ENCODE measurements at regions not wholly inside any gene's neighbourhood (a gene's known extent, or its start where the extent isn't known, plus 50 kb on each side); places are given as distances from the start of the nearest gene placed in this dataset.

DNA sequence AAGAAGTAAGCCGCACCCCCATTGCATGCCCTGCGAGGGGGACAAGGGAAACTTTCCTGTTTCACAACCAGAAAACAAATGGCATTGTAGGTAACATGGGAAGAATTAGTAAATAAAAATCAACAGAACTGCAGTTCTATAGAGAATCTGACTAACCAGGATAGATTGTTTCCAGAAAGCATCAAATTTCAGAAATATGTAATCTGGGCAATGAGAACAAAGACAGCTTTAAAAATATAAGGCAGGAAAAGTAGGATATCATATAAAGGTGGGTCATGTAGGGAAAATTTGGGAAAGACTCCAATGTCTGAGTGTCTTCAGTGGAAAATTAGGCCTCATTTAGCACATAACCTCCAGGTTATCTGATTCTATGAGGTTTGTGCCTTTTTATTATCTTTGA, 58.3 kb upstream of the RANBP6 start (continued):
- TF ChIP-seq, protein P1, sequence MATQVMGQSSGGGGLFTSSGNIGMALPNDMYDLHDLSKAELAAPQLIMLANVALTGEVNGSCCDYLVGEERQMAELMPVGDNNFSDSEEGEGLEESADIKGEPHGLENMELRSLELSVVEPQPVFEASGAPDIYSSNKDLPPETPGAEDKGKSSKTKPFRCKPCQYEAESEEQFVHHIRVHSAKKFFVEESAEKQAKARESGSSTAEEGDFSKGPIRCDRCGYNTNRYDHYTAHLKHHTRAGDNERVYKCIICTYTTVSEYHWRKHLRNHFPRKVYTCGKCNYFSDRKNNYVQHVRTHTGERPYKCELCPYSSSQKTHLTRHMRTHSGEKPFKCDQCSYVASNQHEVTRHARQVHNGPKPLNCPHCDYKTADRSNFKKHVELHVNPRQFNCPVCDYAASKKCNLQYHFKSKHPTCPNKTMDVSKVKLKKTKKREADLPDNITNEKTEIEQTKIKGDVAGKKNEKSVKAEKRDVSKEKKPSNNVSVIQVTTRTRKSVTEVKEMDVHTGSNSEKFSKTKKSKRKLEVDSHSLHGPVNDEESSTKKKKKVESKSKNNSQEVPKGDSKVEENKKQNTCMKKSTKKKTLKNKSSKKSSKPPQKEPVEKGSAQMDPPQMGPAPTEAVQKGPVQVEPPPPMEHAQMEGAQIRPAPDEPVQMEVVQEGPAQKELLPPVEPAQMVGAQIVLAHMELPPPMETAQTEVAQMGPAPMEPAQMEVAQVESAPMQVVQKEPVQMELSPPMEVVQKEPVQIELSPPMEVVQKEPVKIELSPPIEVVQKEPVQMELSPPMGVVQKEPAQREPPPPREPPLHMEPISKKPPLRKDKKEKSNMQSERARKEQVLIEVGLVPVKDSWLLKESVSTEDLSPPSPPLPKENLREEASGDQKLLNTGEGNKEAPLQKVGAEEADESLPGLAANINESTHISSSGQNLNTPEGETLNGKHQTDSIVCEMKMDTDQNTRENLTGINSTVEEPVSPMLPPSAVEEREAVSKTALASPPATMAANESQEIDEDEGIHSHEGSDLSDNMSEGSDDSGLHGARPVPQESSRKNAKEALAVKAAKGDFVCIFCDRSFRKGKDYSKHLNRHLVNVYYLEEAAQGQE (IDR thresholded peaks at IDR 0.05; ENCODE audit: unreplicated experiment), result no peak

DNA sequence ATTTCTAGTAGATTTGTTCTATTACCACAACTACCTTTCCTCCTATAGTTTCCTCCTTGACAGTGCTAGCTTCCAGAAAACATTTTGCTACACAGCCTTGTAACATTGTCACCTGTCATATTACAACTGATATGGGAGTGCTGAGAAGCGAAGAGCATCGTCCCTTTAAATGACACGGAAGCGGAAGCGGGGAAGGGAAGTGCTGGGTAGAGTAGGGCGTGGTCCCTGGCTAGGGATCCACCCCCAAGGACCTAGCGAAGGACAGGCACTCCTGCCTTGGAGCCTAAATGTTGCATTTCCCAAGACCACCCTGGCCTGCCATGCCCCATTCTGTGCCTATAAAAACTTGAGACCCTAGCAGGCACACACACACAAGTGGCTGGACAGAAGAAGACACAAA, 57.4 kb upstream of the RANBP6 start:
- H3K36me3 ChIP-seq (ENCODE audit: insufficient read depth), result no peaks in the 10 kb centered on the region; the same call in 1 of the 2 replicates
- no peak overlapping the region for H3K27ac ChIP-seq (ENCODE audit: low read depth)
- peaks cover under 1% of the 10 kb centered on the region; the same call in 1 of the 2 replicates for H3K4me1 ChIP-seq (ENCODE audit: insufficient read depth)
- H4K20me1 ChIP-seq (replicated peaks; ENCODE audit: insufficient read depth), result no peaks in the 10 kb centered on the region
- peaks cover 2% of the 10 kb centered on the region; the same call in 2 of the 3 replicates for H3K36me3 Mint-ChIP-seq (ENCODE audit: low read depth)
- DNase-seq (ENCODE audit: low spot score), result no peak
- H3K9me3 Mint-ChIP-seq, result peaks cover 5% of the 10 kb centered on the region; the same call in 1 of the 3 replicates
- no peaks in the 10 kb centered on the region for H3K27me3 ChIP-seq (ENCODE audit: insufficient read depth)
- H3K4me1 Mint-ChIP-seq, result peaks cover 4% of the 10 kb centered on the region; the same call in 1 of the 3 replicates
- H3K27ac Mint-ChIP-seq, result no peak overlapping the region
- H3K27me3 Mint-ChIP-seq (ENCODE audit: insufficient read depth, low read depth, poor library complexity), result peaks cover 6% of the 10 kb centered on the region
- H3F3A ChIP-seq (replicated peaks; ENCODE audit: low read depth), result no peaks in the 10 kb centered on the region
- no peaks in the 10 kb centered on the region for H3K9me2 ChIP-seq (ENCODE audit: insufficient read depth)
- no peak overlapping the region for H3K4me3 ChIP-seq
- peak overlapping the region; percentile 47; the same call in 1 of the 2 replicates for H2AFZ ChIP-seq
- H3K4me3 Mint-ChIP-seq, result no peak overlapping the region
- H3K79me2 ChIP-seq (replicated peaks; ENCODE audit: insufficient read depth), result no peaks in the 10 kb centered on the region
- no peak overlapping the region for H3K4me2 ChIP-seq
- ATAC-seq, result no peak
- TF ChIP-seq ZNF114 (CRISPR knock-in tag; IDR thresholded peaks at IDR 0.05), result no peak
- TF ChIP-seq, protein P2, sequence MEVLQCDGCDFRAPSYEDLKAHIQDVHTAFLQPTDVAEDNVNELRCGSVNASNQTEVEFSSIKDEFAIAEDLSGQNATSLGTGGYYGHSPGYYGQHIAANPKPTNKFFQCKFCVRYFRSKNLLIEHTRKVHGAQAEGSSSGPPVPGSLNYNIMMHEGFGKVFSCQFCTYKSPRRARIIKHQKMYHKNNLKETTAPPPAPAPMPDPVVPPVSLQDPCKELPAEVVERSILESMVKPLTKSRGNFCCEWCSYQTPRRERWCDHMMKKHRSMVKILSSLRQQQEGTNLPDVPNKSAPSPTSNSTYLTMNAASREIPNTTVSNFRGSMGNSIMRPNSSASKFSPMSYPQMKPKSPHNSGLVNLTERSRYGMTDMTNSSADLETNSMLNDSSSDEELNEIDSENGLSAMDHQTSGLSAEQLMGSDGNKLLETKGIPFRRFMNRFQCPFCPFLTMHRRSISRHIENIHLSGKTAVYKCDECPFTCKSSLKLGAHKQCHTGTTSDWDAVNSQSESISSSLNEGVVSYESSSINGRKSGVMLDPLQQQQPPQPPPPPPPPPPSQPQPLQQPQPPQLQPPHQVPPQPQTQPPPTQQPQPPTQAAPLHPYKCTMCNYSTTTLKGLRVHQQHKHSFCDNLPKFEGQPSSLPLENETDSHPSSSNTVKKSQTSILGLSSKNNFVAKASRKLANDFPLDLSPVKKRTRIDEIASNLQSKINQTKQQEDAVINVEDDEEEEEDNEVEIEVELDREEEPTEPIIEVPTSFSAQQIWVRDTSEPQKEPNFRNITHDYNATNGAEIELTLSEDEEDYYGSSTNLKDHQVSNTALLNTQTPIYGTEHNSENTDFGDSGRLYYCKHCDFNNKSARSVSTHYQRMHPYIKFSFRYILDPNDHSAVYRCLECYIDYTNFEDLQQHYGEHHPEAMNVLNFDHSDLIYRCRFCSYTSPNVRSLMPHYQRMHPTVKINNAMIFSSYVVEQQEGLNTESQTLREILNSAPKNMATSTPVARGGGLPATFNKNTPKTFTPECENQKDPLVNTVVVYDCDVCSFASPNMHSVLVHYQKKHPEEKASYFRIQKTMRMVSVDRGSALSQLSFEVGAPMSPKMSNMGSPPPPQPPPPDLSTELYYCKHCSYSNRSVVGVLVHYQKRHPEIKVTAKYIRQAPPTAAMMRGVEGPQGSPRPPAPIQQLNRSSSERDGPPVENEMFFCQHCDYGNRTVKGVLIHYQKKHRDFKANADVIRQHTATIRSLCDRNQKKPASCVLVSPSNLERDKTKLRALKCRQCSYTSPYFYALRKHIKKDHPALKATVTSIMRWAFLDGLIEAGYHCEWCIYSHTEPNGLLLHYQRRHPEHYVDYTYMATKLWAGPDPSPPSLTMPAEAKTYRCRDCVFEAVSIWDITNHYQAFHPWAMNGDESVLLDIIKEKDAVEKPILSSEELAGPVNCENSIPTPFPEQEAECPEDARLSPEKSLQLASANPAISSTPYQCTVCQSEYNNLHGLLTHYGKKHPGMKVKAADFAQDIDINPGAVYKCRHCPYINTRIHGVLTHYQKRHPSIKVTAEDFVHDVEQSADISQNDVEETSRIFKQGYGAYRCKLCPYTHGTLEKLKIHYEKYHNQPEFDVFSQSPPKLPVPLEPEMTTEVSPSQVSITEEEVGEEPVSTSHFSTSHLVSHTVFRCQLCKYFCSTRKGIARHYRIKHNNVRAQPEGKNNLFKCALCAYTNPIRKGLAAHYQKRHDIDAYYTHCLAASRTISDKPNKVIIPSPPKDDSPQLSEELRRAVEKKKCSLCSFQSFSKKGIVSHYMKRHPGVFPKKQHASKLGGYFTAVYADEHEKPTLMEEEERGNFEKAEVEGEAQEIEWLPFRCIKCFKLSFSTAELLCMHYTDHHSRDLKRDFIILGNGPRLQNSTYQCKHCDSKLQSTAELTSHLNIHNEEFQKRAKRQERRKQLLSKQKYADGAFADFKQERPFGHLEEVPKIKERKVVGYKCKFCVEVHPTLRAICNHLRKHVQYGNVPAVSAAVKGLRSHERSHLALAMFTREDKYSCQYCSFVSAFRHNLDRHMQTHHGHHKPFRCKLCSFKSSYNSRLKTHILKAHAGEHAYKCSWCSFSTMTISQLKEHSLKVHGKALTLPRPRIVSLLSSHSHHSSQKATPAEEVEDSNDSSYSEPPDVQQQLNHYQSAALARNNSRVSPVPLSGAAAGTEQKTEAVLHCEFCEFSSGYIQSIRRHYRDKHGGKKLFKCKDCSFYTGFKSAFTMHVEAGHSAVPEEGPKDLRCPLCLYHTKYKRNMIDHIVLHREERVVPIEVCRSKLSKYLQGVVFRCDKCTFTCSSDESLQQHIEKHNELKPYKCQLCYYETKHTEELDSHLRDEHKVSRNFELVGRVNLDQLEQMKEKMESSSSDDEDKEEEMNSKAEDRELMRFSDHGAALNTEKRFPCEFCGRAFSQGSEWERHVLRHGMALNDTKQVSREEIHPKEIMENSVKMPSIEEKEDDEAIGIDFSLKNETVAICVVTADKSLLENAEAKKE (CRISPR knock-in tag; IDR thresholded peaks at IDR 0.05), result no peak
- TF ChIP-seq, protein P3, sequence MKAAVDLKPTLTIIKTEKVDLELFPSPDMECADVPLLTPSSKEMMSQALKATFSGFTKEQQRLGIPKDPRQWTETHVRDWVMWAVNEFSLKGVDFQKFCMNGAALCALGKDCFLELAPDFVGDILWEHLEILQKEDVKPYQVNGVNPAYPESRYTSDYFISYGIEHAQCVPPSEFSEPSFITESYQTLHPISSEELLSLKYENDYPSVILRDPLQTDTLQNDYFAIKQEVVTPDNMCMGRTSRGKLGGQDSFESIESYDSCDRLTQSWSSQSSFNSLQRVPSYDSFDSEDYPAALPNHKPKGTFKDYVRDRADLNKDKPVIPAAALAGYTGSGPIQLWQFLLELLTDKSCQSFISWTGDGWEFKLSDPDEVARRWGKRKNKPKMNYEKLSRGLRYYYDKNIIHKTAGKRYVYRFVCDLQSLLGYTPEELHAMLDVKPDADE (IDR thresholded peaks at IDR 0.05), result no peak
- no peak for TF ChIP-seq ZNF331 (CRISPR knock-in tag; IDR thresholded peaks at IDR 0.05; ENCODE audit: low read depth)
- no peak for TF ChIP-seq EZH2 (IDR thresholded peaks at IDR 0.05; ENCODE audit: low read depth, unreplicated experiment)
- no peak for TF ChIP-seq POLR2AphosphoS5 (IDR thresholded peaks at IDR 0.05; ENCODE audit: low read depth)
- TF ChIP-seq, protein P1 (IDR thresholded peaks at IDR 0.05; ENCODE audit: unreplicated experiment), result no peak
- TF ChIP-seq STAT1 (IDR thresholded peaks at IDR 0.05; ENCODE audit: unreplicated experiment), result no peak
- TF ChIP-seq CREB1 (CRISPR knock-in tag; IDR thresholded peaks at IDR 0.05; ENCODE audit: low read depth), result no peak
- no peak for TF ChIP-seq NANOG (IDR thresholded peaks at IDR 0.05; ENCODE audit: borderline replicate concordance)
- no peak for TF ChIP-seq EZH2phosphoT487 (IDR thresholded peaks at IDR 0.05; ENCODE audit: unreplicated experiment)

Data from GM23338 (cell line).